Suprapubic skin (tissue), 3 donors: ENCODE measurements at regions not wholly inside any gene's neighbourhood (a gene's known extent, or its start where the extent isn't known, plus 50 kb on each side); places are given as distances from the start of the nearest gene placed in this dataset.

Source experiments
- CTCF ChIP-seq, 2 donors: fragments of 200-600 bp in 1 of 2; fragments of 450-650 bp in 1 of 2; sonication (generic) in 1 of 2; IDR thresholded peaks; one replicate each; pipeline ENCODE4 v1.5.1; 2016 to 2019; ENCODE audit warnings: antibody characterized with exemption in 2 of 2, mild to moderate bottlenecking in 1 of 2, moderate library complexity in 1 of 2
- EP300 ChIP-seq: sonication (generic); formaldehyde crosslinking; IDR thresholded peaks from one replicate; pipeline ENCODE4 v1.6.1; 2017; ENCODE audit warnings: antibody characterized with exemption

GRCh38 chr2:215671244-215671643, 235.4 kb upstream of the FN1 start:
- no peak for TF ChIP-seq EP300
- no peak for TF ChIP-seq CTCF (IDR thresholded peaks at IDR 0.05)
